Lower leg skin (tissue), 4 donors: ENCODE measurements at regions not wholly inside any gene's neighbourhood (a gene's known extent, or its start where the extent isn't known, plus 50 kb on each side); places are given as distances from the start of the nearest gene placed in this dataset.

Source experiments
- DNase-seq, 2 donors: peaks; one replicate each; pipeline ENCODE4 v3.0.0-alpha.2; 2019; ENCODE audit warnings: low spot score in 2 of 2
- H3K4me3 ChIP-seq: fragments of 200-600 bp; sonication (generic); 2 replicates; pipeline ENCODE4 v1.5.1; 2017; ENCODE audit warnings: mild to moderate bottlenecking, low read depth; ENCODE audit not compliant: poor library complexity, severe bottlenecking
- POLR2A ChIP-seq, 2 donors: fragments of 450-650 bp; IDR thresholded peaks; one replicate each; pipeline ENCODE4 v1.6.1; 2016 to 2017; ENCODE audit warnings: antibody characterized with exemption in 2 of 2, mild to moderate bottlenecking in 1 of 2, moderate library complexity in 1 of 2
- WGBS, 2 donors: methylation state at CpG; one replicate each; pipeline ENCODE4 v1.1.5; 2018; 5-methylcytosine and 5-hydroxymethylcytosine counted together
- intact Hi-C: fragments of 100-400 bp; cut with DNase I; formaldehyde crosslinking; loops from one replicate; pipeline ENCODE4 v1.15.0; 2023; ENCODE audit warnings: low total_unique reads
- TF ChIP-seq, protein P1 (sequence below), 3 donors: fragments of 450-650 bp; IDR thresholded peaks; one replicate each; pipeline ENCODE4 v1.5.1; 2016; ENCODE audit warnings: antibody characterized with exemption in 3 of 3, mild to moderate bottlenecking in 3 of 3, moderate library complexity in 2 of 3

DNA sequence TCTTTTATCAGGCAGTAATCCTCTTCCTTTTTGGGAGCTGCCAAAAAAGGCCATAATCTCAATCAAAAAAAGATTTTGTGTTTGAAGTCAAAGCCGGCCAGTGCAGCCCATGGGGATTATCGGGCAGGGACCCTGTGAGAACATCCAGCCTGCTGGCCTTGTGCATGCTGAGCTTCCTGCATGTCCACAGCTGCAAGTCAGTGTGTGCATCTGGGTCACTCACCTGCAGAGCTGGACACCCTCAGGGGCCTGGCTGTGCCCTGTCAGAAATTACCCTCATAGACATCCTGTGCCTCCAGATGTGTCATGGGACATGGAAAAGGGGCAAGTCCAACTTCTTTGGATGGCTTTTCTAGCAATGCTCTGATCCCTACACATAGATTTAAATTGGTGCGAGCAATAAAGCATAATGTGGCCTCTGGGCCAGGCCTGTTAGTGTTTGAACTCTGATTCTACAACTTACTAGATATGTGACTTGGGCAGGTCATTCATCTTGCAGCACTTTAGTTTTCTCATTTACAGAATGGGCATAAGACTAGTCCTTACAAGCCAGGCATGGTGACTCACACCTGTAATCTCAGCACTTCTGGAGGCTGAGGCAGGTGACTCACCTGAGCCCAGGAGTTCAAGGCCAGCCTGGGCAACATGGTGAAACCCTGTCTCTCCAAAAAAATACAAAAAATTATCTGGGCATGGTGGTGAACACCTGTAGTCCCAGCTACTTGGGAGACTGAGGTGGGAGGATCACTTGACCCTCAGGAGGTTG, 81.6 kb upstream of the LARGE1 start:
- WGBS, 2 donors, result 41 to 53% methylated on average over 3 of the region's 3 CpGs
- TF ChIP-seq, protein P1, sequence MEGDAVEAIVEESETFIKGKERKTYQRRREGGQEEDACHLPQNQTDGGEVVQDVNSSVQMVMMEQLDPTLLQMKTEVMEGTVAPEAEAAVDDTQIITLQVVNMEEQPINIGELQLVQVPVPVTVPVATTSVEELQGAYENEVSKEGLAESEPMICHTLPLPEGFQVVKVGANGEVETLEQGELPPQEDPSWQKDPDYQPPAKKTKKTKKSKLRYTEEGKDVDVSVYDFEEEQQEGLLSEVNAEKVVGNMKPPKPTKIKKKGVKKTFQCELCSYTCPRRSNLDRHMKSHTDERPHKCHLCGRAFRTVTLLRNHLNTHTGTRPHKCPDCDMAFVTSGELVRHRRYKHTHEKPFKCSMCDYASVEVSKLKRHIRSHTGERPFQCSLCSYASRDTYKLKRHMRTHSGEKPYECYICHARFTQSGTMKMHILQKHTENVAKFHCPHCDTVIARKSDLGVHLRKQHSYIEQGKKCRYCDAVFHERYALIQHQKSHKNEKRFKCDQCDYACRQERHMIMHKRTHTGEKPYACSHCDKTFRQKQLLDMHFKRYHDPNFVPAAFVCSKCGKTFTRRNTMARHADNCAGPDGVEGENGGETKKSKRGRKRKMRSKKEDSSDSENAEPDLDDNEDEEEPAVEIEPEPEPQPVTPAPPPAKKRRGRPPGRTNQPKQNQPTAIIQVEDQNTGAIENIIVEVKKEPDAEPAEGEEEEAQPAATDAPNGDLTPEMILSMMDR (IDR thresholded peaks at IDR 0.05), result no peak
- no peak for TF ChIP-seq POLR2A (IDR thresholded peaks at IDR 0.05)
- no peak for DNase-seq
- intact Hi-C loops, result no loop called here
- H3K4me3 ChIP-seq, result no peak overlapping the region

- intact Hi-C loops, result no loop called here
These were observed 83.8 kb upstream of the LARGE1 start for GRCh38 chr22:34004058-34004457.

DNA sequence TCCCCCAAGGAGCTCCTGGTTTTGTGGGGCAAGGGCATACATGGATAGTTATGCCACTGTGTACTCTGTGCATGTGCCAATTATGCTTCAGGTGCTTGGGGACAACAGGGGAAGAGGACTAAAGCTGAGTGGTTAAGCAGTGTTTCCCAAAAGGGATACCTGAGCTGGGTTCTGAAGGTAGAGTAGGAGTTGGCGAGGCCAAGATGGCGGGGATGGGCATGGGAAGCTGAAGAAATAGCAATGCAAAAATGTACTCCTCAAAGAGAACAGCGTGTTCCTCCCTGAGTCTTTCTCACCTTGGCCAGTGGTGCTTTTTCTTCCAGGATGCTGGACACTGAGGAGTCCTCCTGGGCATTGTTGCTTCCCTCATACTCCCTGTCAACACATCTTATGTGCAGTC, 90.0 kb upstream of the LARGE1 start:
- no peak for DNase-seq
- WGBS, 2 donors, result 83 to 85% methylated on average over 3 of the region's 3 CpGs
- TF ChIP-seq POLR2A (IDR thresholded peaks at IDR 0.05), result no peak
- TF ChIP-seq, protein P1 (IDR thresholded peaks at IDR 0.05), result no peak
- intact Hi-C loops, result no loop called here
- H3K4me3 ChIP-seq, result no peak overlapping the region

More at GRCh38 chr22:34004058-34004457, 83.8 kb upstream of the LARGE1 start:
- no peak for TF ChIP-seq POLR2A (IDR thresholded peaks at IDR 0.05)
- TF ChIP-seq, protein P1 (IDR thresholded peaks at IDR 0.05), result no peak
- no peak for DNase-seq
- WGBS, 2 donors, result 44 to 55% methylated on average over 5 of the region's 5 CpGs
- no peak overlapping the region for H3K4me3 ChIP-seq

- WGBS, 2 donors, result 57 to 81% methylated on average over 3 of the region's 3 CpGs
- intact Hi-C loops, result no loop called here
These were observed 95.4 kb upstream of the LARGE1 start for GRCh38 chr22:34015642-34016041.

DNA sequence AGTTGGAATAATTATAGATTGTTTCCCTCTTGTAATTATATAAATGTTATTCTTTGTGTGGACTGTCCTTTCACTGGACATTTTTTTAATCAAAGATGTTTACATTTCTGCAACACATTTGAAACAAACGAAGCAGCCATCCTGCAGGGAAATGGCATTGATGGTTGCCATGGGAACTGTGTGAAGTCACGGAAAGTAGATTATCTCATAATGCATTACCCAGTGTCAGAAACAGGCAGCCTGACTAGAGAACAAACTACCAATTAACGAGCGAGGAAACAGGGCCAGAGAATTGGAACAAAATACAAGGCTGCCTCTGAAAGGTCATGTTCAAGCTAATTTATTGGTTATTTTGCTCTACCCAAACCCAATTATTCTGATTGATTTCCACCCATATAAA, 96.9 kb upstream of the LARGE1 start:
- no peak for DNase-seq
- WGBS, 2 donors, result 59% methylated on average over 4 of the region's 4 CpGs
- intact Hi-C loops, result no loop called here
- H3K4me3 ChIP-seq, result no peak overlapping the region
- TF ChIP-seq, protein P1 (IDR thresholded peaks at IDR 0.05), result no peak
- no peak for TF ChIP-seq POLR2A (IDR thresholded peaks at IDR 0.05)

More at GRCh38 chr22:34015642-34016041, 95.4 kb upstream of the LARGE1 start:
- no peak overlapping the region for H3K4me3 ChIP-seq
- TF ChIP-seq POLR2A (IDR thresholded peaks at IDR 0.05), result no peak
- TF ChIP-seq, protein P1 (IDR thresholded peaks at IDR 0.05), result no peak
- DNase-seq, result no peak
